ENCODE measurements at regions not wholly inside any gene's neighbourhood (a gene's known extent, or its start where the extent isn't known, plus 50 kb on each side); places are given as distances from the start of the nearest gene placed in this dataset.

DNA sequence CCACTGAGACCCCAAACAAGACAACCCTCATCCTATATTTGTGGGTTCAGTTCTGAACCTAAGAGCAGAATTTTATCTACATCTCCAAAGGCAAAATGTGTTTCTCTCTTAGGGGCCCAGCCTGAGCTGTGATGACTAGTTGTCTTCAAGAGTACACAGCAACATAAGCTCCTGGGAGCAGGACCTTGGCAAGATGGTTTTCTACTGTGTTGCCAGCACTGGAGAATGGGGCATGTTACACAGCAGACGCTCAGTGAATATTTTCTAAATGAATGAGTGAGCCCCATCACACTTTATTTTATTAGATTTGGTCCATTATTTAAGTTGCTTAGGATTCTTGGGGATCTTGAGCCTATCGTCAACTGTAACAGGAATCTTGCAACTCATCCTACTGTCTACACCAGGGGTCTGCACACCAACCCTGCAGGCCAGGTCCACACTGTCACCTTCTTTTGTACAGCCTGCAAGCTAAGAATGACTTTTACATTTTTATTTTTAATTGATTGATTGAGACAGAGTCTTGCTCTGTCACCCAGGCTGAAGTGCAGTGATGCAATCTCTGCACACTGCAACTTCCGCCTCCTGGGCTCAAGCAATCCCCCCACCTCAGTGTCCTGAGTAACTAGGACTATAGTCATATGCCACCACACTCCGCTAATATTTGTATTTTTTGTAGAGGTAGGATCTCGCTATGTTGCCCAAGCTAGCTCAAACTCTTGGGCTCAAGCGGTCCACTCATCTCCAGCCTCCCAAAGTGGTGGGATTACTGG lies 347.1 kb downstream of the FGFR2 start:
- Histone ChIP-seq H3K36me3 (ENCODE audit: insufficient read depth, low read length) (no peaks in the 10 kb centered on the region), H3K27me3 (ENCODE audit: control insufficient read depth in 1 of 2, insufficient read depth in 2 of 2, low read length in 2 of 2) (no peaks in the 10 kb centered on the region), H3K4me1 (ENCODE audit: insufficient read depth, low read length) (no peaks in the 10 kb centered on the region), H3K9ac (ENCODE audit: low read length) (no peak overlapping the region), H3K27ac (ENCODE audit: low read depth, low read length) (no peak overlapping the region), H3K9me3 (ENCODE audit: low read length) (no peaks in the 10 kb centered on the region), H3K4me3 (ENCODE audit: low read depth in 1 of 2, low read length in 2 of 2) (no peak overlapping the region)

DNA sequence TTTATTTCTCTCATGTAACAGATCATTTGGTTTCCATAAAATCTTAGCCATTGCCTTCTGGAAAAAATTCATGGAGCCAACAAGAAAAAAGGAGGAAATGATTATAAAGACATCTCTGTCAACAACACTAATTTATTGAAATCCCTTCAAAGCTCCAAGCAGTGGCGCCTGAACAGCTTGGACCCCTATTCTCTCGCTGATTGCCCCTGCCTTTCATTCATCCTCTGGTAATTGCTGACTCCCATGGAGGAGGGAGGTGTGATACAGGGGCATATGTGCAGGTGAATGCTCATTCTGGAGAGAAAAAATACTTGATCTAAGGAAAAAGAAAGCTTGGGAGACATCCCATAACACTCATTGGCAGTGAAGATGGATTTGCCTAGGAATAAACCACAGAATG lies 345.5 kb downstream of the FGFR2 start:
- no peaks in the 10 kb centered on the region for H3K9me3 ChIP-seq (ENCODE audit: low read length)
- no peaks in the 10 kb centered on the region for H3K4me1 ChIP-seq (ENCODE audit: insufficient read depth, low read length)
- H3K27ac ChIP-seq (ENCODE audit: low read depth, low read length): no peak overlapping the region
- H3K36me3 ChIP-seq (ENCODE audit: insufficient read depth, low read length): no peaks in the 10 kb centered on the region
- no peak overlapping the region for H3K9ac ChIP-seq (ENCODE audit: low read length)
- no peaks in the 10 kb centered on the region for H3K27me3 ChIP-seq (ENCODE audit: control insufficient read depth in 1 of 2, insufficient read depth in 2 of 2, low read length in 2 of 2)
- no peak overlapping the region for H3K4me3 ChIP-seq (ENCODE audit: low read depth in 1 of 2, low read length in 2 of 2)

DNA sequence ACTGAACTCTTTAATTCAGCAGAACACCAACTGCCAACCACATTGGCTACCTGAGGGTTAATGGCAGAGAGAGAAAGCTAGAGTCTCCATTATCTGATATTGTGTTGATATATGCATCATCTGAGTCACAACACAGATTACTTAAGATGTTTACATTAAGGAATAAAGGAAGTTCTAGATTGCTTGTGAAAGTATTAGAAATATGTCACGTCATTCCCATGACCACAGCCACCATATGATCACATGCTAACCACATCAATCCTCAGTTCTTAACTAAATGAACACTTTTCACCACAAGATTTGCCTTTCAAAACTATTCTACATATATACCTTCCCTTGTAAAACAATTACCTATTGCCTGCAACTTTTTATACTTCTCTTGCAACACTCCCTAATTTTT lies 337.9 kb downstream of the FGFR2 start:
- H3K9ac ChIP-seq (ENCODE audit: low read length): no peak overlapping the region
- H3K36me3 ChIP-seq (ENCODE audit: insufficient read depth, low read length): no peaks in the 10 kb centered on the region
- no peaks in the 10 kb centered on the region for H3K27me3 ChIP-seq (ENCODE audit: control insufficient read depth in 1 of 2, insufficient read depth in 2 of 2, low read length in 2 of 2)
- H3K9me3 ChIP-seq (ENCODE audit: low read length): no peaks in the 10 kb centered on the region
- H3K4me1 ChIP-seq (ENCODE audit: insufficient read depth, low read length): peaks cover 12% of the 10 kb centered on the region
- no peak overlapping the region for H3K4me3 ChIP-seq (ENCODE audit: low read depth in 1 of 2, low read length in 2 of 2)
- no peak overlapping the region for H3K27ac ChIP-seq (ENCODE audit: low read depth, low read length)

DNA sequence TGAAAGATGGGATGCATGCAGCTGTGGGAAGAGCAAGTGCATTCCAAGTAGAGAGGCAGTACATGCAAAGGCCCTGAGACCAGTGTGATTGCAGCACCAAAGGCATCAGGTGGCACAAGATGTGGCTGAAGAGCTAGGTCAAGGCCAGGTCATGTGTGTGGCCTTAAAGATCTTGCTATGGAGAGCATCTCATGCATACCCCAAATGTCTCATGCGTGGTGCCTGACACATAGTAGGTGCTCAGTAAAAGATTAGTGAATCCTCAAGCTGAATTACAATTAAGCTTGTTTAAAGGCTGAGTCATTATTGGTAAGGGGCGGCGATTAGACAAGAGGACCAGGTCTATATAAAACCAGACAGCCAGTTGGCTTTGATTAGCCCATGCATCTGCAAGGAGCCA lies 336.6 kb downstream of the FGFR2 start:
- no peak overlapping the region for H3K27ac ChIP-seq (ENCODE audit: low read depth, low read length)

DNA sequence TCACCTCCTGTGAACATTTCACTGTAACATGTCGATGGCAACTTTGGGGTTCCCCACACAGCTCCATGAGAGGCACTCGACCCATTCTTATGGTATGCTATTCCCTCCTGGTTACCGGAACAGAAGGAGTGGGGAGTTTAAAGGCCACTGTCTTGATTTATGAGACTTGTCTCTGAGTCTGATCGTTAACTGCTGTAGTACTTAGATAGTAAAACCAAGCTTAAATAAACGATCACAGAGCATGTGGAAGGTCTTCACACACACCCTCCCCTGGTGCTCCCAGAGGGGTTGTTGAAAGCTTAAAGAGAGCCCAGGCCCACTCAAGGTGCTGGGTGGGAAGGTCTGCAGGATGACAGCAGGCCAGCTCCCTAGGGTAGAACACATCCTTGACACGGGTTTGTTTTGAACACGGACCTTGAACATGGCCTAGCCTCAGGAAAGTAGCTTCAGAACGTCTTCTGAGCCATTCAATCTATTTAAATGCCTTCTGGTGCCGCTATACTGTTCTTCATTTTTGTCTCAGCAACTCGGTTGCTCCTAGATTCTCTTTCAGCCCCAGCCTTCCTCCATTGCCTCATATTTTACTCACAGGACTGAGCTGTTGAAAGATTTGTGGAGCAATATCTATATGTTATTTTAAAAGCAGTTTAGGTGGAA lies 335.3 kb downstream of the FGFR2 start:
- Histone ChIP-seq H3K27me3 (ENCODE audit: control insufficient read depth in 1 of 2, insufficient read depth in 2 of 2, low read length in 2 of 2) (no peaks in the 10 kb centered on the region), H3K4me1 (ENCODE audit: insufficient read depth, low read length) (peaks cover 19% of the 10 kb centered on the region), H3K36me3 (ENCODE audit: insufficient read depth, low read length) (no peaks in the 10 kb centered on the region), H3K9ac (ENCODE audit: low read length) (no peak overlapping the region), H3K9me3 (ENCODE audit: low read length) (no peaks in the 10 kb centered on the region), H3K4me3 (ENCODE audit: low read depth in 1 of 2, low read length in 2 of 2) (no peak overlapping the region), H3K27ac (ENCODE audit: low read depth, low read length) (no peak overlapping the region)

More for the DNA sequence above, 336.6 kb downstream of the FGFR2 start:
- Histone ChIP-seq H3K4me3 (ENCODE audit: low read depth in 1 of 2, low read length in 2 of 2) (no peak overlapping the region), H3K9ac (ENCODE audit: low read length) (no peak overlapping the region), H3K27me3 (ENCODE audit: control insufficient read depth in 1 of 2, insufficient read depth in 2 of 2, low read length in 2 of 2) (no peaks in the 10 kb centered on the region), H3K9me3 (ENCODE audit: low read length) (no peaks in the 10 kb centered on the region), H3K4me1 (ENCODE audit: insufficient read depth, low read length) (peaks cover 19% of the 10 kb centered on the region), H3K36me3 (ENCODE audit: insufficient read depth, low read length) (no peaks in the 10 kb centered on the region)

DNA sequence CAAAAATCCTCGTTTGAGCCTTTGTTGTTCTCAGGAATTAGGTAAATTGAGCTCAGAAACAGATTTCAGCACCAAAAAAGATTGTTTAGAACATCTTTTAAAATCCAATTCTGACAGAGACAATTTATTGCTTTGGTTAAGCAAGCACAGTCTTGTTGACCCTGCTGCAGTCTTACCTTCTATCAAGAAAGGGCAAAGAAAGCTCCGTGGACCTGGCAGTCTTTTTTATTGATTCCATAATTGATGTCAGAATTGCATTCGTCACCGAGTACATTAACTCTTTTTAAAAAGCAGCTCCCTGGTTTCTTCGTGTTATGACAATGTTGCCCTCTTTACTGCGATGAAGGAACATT lies 334.8 kb downstream of the FGFR2 start:
- Histone ChIP-seq H3K4me3 (ENCODE audit: low read depth in 1 of 2, low read length in 2 of 2) (no peak overlapping the region), H3K27ac (ENCODE audit: low read depth, low read length) (no peak overlapping the region), H3K9me3 (ENCODE audit: low read length) (no peaks in the 10 kb centered on the region), H3K27me3 (ENCODE audit: control insufficient read depth in 1 of 2, insufficient read depth in 2 of 2, low read length in 2 of 2) (no peaks in the 10 kb centered on the region), H3K4me1 (ENCODE audit: insufficient read depth, low read length) (peaks cover 19% of the 10 kb centered on the region), H3K36me3 (ENCODE audit: insufficient read depth, low read length) (no peaks in the 10 kb centered on the region), H3K9ac (ENCODE audit: low read length) (no peak overlapping the region)

DNA sequence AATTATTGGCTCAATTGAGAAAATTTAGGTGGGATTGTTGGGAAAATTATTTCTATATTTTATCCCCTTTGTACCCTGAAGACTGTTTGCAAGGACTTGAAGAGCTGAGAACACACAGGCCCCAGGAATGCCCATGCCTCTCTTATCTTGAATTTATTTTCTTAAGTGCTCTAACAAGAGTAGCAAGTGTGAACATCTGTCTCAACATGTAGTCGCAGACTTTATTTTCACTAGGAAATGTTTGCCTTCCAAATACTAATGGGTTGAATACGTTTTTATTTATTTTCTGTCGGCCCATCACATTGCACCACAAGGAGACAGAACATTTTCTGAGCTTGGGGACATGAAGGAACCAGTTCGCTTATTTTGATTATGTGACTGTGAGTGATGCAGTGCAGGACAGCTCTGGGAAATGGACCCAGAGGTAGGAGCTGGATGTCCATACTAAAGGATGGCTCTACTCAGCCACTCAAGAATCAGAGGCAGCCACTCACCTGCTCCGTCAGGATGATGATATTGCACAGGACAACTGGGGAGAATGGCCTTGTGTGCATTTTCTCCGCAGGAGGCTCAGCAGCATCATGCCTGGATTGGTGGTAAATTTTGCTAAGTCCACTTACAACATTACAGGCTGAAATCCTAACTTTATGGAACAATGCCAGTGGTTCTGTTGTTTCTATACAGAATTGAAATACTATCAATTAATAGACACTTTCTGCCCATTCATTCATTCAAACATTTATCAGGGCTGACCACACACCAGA lies 332.7 kb downstream of the FGFR2 start:
- peak overlapping the region; percentile 51 for H3K27ac ChIP-seq (ENCODE audit: low read depth, low read length)
- no peak overlapping the region for H3K9ac ChIP-seq (ENCODE audit: low read length)
- peaks cover 19% of the 10 kb centered on the region for H3K4me1 ChIP-seq (ENCODE audit: insufficient read depth, low read length)
- no peak overlapping the region for H3K4me3 ChIP-seq (ENCODE audit: low read depth in 1 of 2, low read length in 2 of 2)
- no peaks in the 10 kb centered on the region for H3K27me3 ChIP-seq (ENCODE audit: control insufficient read depth in 1 of 2, insufficient read depth in 2 of 2, low read length in 2 of 2)
- no peaks in the 10 kb centered on the region for H3K9me3 ChIP-seq (ENCODE audit: low read length)
- no peaks in the 10 kb centered on the region for H3K36me3 ChIP-seq (ENCODE audit: insufficient read depth, low read length)

DNA sequence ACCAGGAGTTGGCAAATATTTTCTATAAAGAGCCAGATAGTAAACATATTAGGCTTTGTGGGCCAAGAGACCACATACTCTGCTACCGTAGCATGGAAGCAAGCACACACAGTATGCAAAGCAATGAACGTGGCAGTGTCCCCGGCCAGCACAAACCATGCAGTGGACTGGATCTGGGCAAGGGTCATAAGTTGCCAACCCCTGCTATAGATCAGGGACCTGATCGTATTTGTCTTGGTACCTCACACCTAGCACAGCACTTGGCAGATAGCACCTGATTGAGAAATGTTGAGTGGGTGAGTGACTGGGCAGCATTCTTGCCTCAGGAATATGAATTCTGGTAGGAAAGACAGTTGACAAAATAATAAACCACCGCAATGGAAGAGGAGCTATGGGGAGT lies 331.9 kb downstream of the FGFR2 start:
- Histone ChIP-seq H3K36me3 (ENCODE audit: insufficient read depth, low read length) (no peaks in the 10 kb centered on the region), H3K4me3 (ENCODE audit: low read depth in 1 of 2, low read length in 2 of 2) (no peak overlapping the region), H3K27ac (ENCODE audit: low read depth, low read length) (no peak overlapping the region), H3K9me3 (ENCODE audit: low read length) (no peaks in the 10 kb centered on the region), H3K27me3 (ENCODE audit: control insufficient read depth in 1 of 2, insufficient read depth in 2 of 2, low read length in 2 of 2) (no peaks in the 10 kb centered on the region), H3K4me1 (ENCODE audit: insufficient read depth, low read length) (peaks cover 19% of the 10 kb centered on the region), H3K9ac (ENCODE audit: low read length) (no peak overlapping the region)

DNA sequence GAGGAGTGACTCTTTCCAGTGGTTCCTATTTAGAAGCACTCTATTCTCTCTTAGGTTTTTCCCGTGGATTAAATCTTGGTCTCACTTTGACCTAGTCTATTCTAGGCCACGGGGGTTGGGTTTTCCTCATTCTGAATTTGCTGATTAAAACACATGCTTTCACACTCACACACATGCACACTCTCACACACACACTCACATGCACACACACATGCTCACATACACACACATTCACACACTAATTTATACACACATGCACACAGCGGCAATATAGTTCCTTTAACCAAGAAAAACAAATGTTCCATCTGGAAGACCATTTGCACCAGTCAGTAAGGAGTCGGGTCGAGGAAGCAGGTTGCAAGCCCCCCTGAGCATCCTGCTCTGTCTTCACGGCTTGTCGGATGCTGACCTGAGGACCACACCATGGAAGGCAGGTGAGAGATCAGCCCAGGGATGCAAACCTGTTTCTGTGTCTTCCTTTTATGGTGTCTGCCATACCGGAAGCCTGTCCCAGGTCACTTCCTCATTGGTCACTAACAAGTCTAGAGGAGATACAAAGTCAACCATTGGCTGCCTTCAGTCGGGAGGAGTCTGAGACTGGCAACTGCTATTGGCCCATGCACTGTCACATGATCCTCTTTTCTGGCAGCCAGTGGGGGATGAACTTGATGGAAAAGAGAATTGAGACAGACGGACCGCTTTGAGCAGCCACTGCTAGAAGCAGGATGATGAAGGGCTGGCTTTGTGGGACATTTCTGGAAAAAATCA lies 330.8 kb downstream of the FGFR2 start:
- H3K27me3 ChIP-seq (ENCODE audit: control insufficient read depth in 1 of 2, insufficient read depth in 2 of 2, low read length in 2 of 2): no peaks in the 10 kb centered on the region
- H3K4me3 ChIP-seq (ENCODE audit: low read depth in 1 of 2, low read length in 2 of 2): no peak overlapping the region
- peaks cover 19% of the 10 kb centered on the region for H3K4me1 ChIP-seq (ENCODE audit: insufficient read depth, low read length)
- H3K27ac ChIP-seq (ENCODE audit: low read depth, low read length): no peak overlapping the region
- no peak overlapping the region for H3K9ac ChIP-seq (ENCODE audit: low read length)
- no peaks in the 10 kb centered on the region for H3K36me3 ChIP-seq (ENCODE audit: insufficient read depth, low read length)
- H3K9me3 ChIP-seq (ENCODE audit: low read length): no peaks in the 10 kb centered on the region

DNA sequence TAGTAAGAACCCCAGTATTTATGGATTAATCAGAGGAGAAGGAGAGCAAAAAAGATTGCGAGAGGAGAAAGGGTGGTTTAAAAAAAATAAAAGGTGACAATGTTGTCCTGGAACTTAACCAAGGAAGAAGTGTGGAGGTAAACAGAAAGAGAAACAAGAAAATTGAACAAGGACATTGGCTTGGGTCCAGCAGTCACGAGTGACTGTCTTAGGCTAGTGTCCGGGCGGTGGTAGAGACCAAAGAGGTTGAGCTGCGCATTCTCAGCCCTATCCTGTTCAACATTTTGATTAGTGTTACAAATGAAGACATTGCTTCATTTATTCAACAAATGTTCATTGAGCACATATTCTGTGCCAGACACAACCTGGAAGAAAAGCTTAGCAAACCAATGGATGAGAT lies 329.9 kb downstream of the FGFR2 start:
- H3K4me3 ChIP-seq (ENCODE audit: low read depth in 1 of 2, low read length in 2 of 2): no peak overlapping the region
- H3K27ac ChIP-seq (ENCODE audit: low read depth, low read length): no peak overlapping the region

DNA sequence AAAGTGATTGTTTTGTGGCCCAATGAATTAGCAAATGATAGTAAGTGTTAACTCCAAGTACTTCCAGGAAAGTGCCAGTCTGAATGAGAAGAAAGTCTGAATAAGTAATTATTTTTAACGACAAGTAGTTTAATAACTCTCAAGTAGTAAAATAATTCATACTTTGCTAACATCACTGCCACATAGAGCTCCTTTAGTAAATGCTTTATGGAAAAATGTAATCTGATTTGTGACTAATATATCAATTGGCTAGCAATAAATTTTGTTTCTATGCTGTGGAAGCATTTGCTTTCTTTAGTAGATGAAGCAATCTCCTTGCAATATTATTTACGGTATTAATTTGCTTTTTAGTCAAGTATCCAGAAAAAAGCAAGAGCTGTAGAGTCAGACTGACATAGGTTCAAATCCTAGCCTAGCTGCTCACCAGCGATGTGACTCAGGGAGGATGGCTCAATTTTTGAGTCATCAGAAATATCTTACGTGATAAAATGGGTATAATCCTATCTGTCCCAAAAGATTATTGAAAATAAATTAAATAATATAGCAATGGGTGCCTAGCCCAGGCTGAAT lies 329.3 kb downstream of the FGFR2 start:
- no peaks in the 10 kb centered on the region for H3K36me3 ChIP-seq (ENCODE audit: insufficient read depth, low read length)
- H3K4me1 ChIP-seq (ENCODE audit: insufficient read depth, low read length): peaks cover 7% of the 10 kb centered on the region
- H3K27me3 ChIP-seq (ENCODE audit: control insufficient read depth in 1 of 2, insufficient read depth in 2 of 2, low read length in 2 of 2): no peaks in the 10 kb centered on the region
- no peak overlapping the region for H3K4me3 ChIP-seq (ENCODE audit: low read depth in 1 of 2, low read length in 2 of 2)
- H3K27ac ChIP-seq (ENCODE audit: low read depth, low read length): no peak overlapping the region
- H3K9ac ChIP-seq (ENCODE audit: low read length): no peak overlapping the region
- no peaks in the 10 kb centered on the region for H3K9me3 ChIP-seq (ENCODE audit: low read length)

More for the DNA sequence above, 329.9 kb downstream of the FGFR2 start:
- no peaks in the 10 kb centered on the region for H3K9me3 ChIP-seq (ENCODE audit: low read length)
- peaks cover 11% of the 10 kb centered on the region for H3K4me1 ChIP-seq (ENCODE audit: insufficient read depth, low read length)
- H3K27me3 ChIP-seq (ENCODE audit: control insufficient read depth in 1 of 2, insufficient read depth in 2 of 2, low read length in 2 of 2): no peaks in the 10 kb centered on the region
- H3K36me3 ChIP-seq (ENCODE audit: insufficient read depth, low read length): no peaks in the 10 kb centered on the region
- H3K9ac ChIP-seq (ENCODE audit: low read length): no peak overlapping the region

Data from muscle layer of colon (tissue), 2 donors.